SU-DHL-6 (cell line): ENCODE measurements at regions not wholly inside any gene's neighbourhood (a gene's known extent, or its start where the extent isn't known, plus 50 kb on each side); places are given as distances from the start of the nearest gene placed in this dataset.

ENCODE experiments used
- H2AFZ ChIP-seq: fragments of 200-600 bp; sonication (generic); 2 replicates; pipeline ENCODE4 v1.6.1; 2014; ENCODE audit warnings: low read depth, mild to moderate bottlenecking, moderate library complexity, mixed read lengths, antibody characterized with exemption, low read length; ENCODE audit not compliant: severe bottlenecking
- H3F3A ChIP-seq: fragments of 200-600 bp; shearing (Covaris generic); 2 replicates; pipeline ENCODE4 v1.6.0; 2016; ENCODE audit warnings: antibody characterized with exemption, mild to moderate bottlenecking; ENCODE audit not compliant: insufficient read depth
- H3K27ac ChIP-seq: fragments of 200-600 bp; sonication (generic); 2 replicates; pipeline ENCODE4 v1.5.1; 2016; ENCODE audit warnings: low read depth, mild to moderate bottlenecking, low read length, moderate library complexity, mixed read lengths
- H3K27me3 ChIP-seq: fragments of 200-600 bp; sonication (generic), shearing (Covaris generic); 2 replicates; pipeline ENCODE4 v1.6.0; 2014; ENCODE audit warnings: mild to moderate bottlenecking, low read length
- H3K36me3 ChIP-seq: fragments of 200-600 bp; sonication (generic); 2 replicates; pipeline ENCODE4 v1.6.1; 2014; ENCODE audit warnings: mild to moderate bottlenecking, low read length, mixed read lengths
- H3K4me2 ChIP-seq: fragments of 300-600, 200-600 bp; shearing (Covaris generic), sonication (generic); 2 replicates; pipeline ENCODE4 v1.6.0; 2014; ENCODE audit warnings: low read length, low read depth, mild to moderate bottlenecking; ENCODE audit not compliant: poor library complexity, severe bottlenecking
- H3K4me3 ChIP-seq: fragments of 200-600 bp; sonication (generic); 2 replicates; pipeline ENCODE4 v1.5.1; 2014; ENCODE audit warnings: antibody characterized with exemption, low read length, mild to moderate bottlenecking, mixed read lengths; ENCODE audit not compliant: insufficient read depth, poor library complexity, severe bottlenecking
- H3K79me2 ChIP-seq: fragments of 200-600 bp; sonication (generic); 2 replicates; pipeline ENCODE4 v1.6.1; 2014; ENCODE audit warnings: mild to moderate bottlenecking, low read length, moderate library complexity; ENCODE audit not compliant: insufficient read depth
- H3K9ac ChIP-seq: fragments of 200-600 bp; sonication (generic); 2 replicates; pipeline ENCODE4 v1.7.0; 2014; ENCODE audit warnings: mild to moderate bottlenecking, low read length
- H3K9me2 ChIP-seq: fragments of 200-600 bp; sonication (generic); replicated peaks from 2 replicates; pipeline ENCODE4 v1.6.1; 2014; ENCODE audit warnings: low read length; ENCODE audit not compliant: insufficient read depth
- H3K9me3 ChIP-seq: fragments of 200-600 bp; sonication (generic); 2 replicates; pipeline ENCODE4 v1.6.1; 2014; ENCODE audit warnings: low read length, mixed read lengths; ENCODE audit not compliant: insufficient read depth
- H4K20me1 ChIP-seq: fragments of 200-600 bp; sonication (generic); 2 replicates; pipeline ENCODE4 v1.6.1; 2014; ENCODE audit warnings: low read depth, mild to moderate bottlenecking, antibody characterized with exemption, low read length, moderate library complexity, mixed read lengths
- EZH2phosphoT487 ChIP-seq: fragments of 200-600 bp; sonication (generic), shearing (Covaris generic); conservative IDR thresholded peaks from 2 replicates; pipeline ENCODE4 v1.6.1; 2018; ENCODE audit warnings: mild to moderate bottlenecking, antibody characterized with exemption, low read length, moderate library complexity, mixed read lengths
- TF ChIP-seq, protein P1 (sequence below): fragments of 200-600 bp; sonication (generic); IDR thresholded peaks from one replicate; pipeline ENCODE4 v1.5.1; 2017; ENCODE audit warnings: antibody characterized with exemption, mild to moderate bottlenecking, low read length, moderate library complexity; ENCODE audit not compliant: insufficient read depth, poor library complexity, severe bottlenecking

DNA sequence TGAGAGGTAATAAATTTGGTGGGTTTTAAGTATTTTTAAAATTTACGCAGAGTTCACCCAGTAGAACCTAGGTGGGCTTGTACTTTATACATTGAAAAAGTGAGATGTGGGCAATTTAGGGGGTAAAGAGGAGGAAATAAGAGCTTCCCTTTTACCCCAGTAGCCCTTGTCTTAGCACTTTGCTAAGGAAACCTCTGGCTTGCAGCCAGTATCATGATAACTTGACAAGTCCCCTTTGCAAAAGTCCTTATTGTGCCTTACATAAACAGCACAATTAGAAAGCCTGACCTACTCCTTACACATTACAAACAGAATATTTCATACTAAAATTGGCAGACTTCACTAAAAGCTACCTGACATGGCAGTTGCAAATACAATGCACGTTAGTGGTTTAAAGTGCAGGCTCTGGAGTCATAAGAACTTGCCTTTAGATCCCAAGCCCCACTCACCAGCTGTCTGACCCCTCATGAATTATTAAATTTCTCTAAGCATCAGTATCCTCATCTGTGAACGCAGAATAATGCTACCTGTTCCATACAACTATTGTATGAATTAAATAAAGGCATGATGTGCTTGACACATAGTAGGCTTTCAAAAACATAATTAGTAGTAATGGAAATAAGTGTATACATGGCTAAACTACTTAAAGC is 53.2 kb upstream of the NELL2 start:
- no peaks in the 10 kb centered on the region for H3K27me3 ChIP-seq

More for the DNA sequence above, 53.2 kb upstream of the NELL2 start:
- Histone ChIP-seq H3F3A (no peaks in the 10 kb centered on the region), H3K27ac (no peak overlapping the region), H3K9me2 (no peaks in the 10 kb centered on the region), H3K9me3 (no peaks in the 10 kb centered on the region), H3K79me2 (no peaks in the 10 kb centered on the region), H3K4me3 (no peak overlapping the region), H3K4me2 (no peak overlapping the region), H4K20me1 (no peaks in the 10 kb centered on the region), H2AFZ (no peak overlapping the region), H3K9ac (no peak overlapping the region), H3K36me3 (no peaks in the 10 kb centered on the region)
- no peak for TF ChIP-seq EZH2phosphoT487
- TF ChIP-seq, protein P1, sequence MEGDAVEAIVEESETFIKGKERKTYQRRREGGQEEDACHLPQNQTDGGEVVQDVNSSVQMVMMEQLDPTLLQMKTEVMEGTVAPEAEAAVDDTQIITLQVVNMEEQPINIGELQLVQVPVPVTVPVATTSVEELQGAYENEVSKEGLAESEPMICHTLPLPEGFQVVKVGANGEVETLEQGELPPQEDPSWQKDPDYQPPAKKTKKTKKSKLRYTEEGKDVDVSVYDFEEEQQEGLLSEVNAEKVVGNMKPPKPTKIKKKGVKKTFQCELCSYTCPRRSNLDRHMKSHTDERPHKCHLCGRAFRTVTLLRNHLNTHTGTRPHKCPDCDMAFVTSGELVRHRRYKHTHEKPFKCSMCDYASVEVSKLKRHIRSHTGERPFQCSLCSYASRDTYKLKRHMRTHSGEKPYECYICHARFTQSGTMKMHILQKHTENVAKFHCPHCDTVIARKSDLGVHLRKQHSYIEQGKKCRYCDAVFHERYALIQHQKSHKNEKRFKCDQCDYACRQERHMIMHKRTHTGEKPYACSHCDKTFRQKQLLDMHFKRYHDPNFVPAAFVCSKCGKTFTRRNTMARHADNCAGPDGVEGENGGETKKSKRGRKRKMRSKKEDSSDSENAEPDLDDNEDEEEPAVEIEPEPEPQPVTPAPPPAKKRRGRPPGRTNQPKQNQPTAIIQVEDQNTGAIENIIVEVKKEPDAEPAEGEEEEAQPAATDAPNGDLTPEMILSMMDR = no peak
